ENCODE measurements at regions not wholly inside any gene's neighbourhood (a gene's known extent, or its start where the extent isn't known, plus 50 kb on each side); places are given as distances from the start of the nearest gene placed in this dataset.

GRCh38 chr16:5361322-5361721 lies 263.7 kb upstream of the EEF2KMT start:
- Histone ChIP-seq H3K27me3 (no peaks in the 10 kb centered on the region), H3K4me3 (ENCODE audit: low read depth in 1 of 2, low read length in 1 of 2) (no peak overlapping the region), H3K27ac (no peak overlapping the region), H3K36me3 (no peaks in the 10 kb centered on the region), H3K9me3 (no peaks in the 10 kb centered on the region), H3K4me1 (ENCODE audit: control insufficient read depth in 1 of 2, insufficient read depth in 1 of 2, low read depth in 1 of 2, low read length in 1 of 2) (no peaks in the 10 kb centered on the region)
- TF ChIP-seq CTCF (IDR thresholded peaks at IDR 0.05): no peak

DNA sequence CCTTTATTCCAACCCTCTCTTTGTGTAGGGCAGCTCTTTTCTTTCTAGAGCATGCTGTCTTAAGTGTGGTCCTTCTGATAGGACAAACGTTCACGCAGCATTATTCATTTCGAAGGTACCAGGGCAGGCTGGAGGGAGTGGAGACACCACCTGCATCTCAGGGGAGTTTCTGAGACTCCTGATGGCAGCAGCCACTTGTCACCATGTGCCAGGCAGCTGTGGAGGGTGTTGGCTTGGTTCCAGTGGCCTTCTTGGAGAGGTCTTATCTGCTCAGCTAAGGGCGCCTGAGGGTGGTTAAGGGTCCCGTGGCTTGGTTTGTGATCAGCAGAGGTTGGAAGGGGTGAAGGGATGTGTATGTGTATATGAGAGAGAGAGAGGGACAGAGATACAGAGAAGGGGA lies 257.1 kb upstream of the EEF2KMT start:
- no peaks in the 10 kb centered on the region for H3K27me3 ChIP-seq
- H3K27ac ChIP-seq: no peak overlapping the region
- H3K4me3 ChIP-seq (ENCODE audit: low read depth in 1 of 2, low read length in 1 of 2): no peak overlapping the region
- H3K4me1 ChIP-seq (ENCODE audit: control insufficient read depth in 1 of 2, insufficient read depth in 1 of 2, low read depth in 1 of 2, low read length in 1 of 2): no peaks in the 10 kb centered on the region
- H3K36me3 ChIP-seq: no peaks in the 10 kb centered on the region
- no peak for TF ChIP-seq CTCF (IDR thresholded peaks at IDR 0.05)
- H3K9me3 ChIP-seq: no peaks in the 10 kb centered on the region

DNA sequence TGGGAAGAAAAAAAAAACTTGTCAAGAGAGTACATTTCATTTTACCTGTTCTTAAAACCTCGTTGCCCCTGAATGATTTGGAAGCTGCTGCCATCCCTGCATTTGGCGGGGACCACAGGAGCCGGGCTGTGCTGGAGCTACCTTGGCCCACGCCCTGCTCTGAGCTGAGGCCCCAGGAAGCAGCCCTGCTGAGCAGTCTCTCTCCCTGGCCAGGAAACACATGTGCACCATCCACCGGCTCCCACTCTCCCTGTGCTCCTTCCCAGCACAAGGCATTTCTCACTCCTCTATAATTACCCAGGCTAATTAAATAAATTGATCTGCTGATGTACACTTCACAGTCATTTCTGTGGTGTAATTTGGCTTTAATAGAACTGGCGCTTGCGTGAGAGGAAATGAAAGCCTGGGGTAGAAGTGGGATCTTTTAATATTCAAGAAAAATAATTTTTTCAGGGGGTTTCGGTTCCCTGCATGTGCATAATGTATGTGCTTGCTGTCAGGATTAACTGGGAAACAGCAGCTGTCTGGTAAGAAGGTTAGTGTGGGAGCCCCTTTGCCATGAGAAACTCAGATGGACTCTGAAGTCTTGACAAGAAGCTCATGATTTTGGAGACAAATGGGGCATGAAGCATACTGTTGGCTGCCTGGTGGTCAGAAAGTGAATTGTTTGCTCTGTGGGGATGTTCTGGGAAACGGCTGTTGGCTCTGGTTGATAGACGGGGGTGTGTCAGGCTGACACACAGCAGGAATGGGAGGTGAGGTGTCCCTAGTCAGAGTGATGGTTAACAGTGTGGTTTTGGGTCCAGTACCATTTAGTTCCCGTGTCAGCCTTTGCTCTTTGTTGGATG lies 252.3 kb upstream of the EEF2KMT start:
- no peak for TF ChIP-seq CTCF (IDR thresholded peaks at IDR 0.05)
- no peak overlapping the region for H3K27ac ChIP-seq
- no peaks in the 10 kb centered on the region for H3K36me3 ChIP-seq
- no peaks in the 10 kb centered on the region for H3K9me3 ChIP-seq
- H3K4me3 ChIP-seq (ENCODE audit: low read depth in 1 of 2, low read length in 1 of 2): no peak overlapping the region
- no peaks in the 10 kb centered on the region for H3K27me3 ChIP-seq
- H3K4me1 ChIP-seq (ENCODE audit: control insufficient read depth in 1 of 2, insufficient read depth in 1 of 2, low read depth in 1 of 2, low read length in 1 of 2): no peaks in the 10 kb centered on the region

DNA sequence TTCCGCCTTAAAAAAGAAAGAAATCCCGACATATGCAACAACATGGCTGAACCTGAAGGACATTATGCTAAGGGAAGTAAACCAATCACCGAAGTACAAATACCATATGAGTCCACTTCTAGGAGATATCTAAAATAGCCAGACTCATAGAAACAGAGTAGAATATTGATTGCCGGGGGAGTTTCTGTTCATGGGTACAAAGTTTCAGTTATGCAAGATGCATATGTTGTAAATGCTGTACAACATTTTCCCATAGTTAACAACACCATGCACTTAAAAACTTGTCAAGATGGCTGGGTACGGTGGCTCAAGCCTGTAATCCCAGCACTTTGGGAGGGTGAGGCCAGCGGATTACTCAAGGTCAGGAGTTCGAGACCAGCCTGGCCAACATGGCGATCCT lies 251.5 kb upstream of the EEF2KMT start:
- TF ChIP-seq CTCF (IDR thresholded peaks at IDR 0.05): no peak
- Histone ChIP-seq H3K27me3 (no peaks in the 10 kb centered on the region), H3K36me3 (no peaks in the 10 kb centered on the region), H3K27ac (no peak overlapping the region), H3K4me3 (ENCODE audit: low read depth in 1 of 2, low read length in 1 of 2) (no peak overlapping the region), H3K9me3 (no peaks in the 10 kb centered on the region), H3K4me1 (ENCODE audit: control insufficient read depth in 1 of 2, insufficient read depth in 1 of 2, low read depth in 1 of 2, low read length in 1 of 2) (no peaks in the 10 kb centered on the region)

DNA sequence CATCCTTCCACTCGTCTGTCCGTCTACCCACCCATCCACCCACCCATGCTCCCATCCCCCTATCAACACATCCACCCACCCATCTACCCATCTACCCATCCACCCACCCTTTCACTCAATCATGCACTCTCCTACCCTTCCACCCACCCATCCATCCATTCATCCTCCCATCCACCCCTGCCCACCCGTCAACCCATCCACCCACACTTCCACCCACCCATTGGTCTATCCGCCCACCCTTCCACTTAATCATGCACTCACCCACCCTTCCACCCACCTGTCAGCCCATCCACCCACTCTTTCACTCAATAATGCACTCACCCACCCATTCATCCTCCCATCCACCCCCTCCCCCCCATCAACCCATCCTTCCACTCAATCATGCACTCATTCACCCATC lies 250.0 kb upstream of the EEF2KMT start:
- no peaks in the 10 kb centered on the region for H3K9me3 ChIP-seq
- TF ChIP-seq CTCF (IDR thresholded peaks at IDR 0.05): no peak
- no peak overlapping the region for H3K27ac ChIP-seq
- H3K27me3 ChIP-seq: no peaks in the 10 kb centered on the region
- H3K4me1 ChIP-seq (ENCODE audit: control insufficient read depth in 1 of 2, insufficient read depth in 1 of 2, low read depth in 1 of 2, low read length in 1 of 2): no peaks in the 10 kb centered on the region
- no peaks in the 10 kb centered on the region for H3K36me3 ChIP-seq
- H3K4me3 ChIP-seq (ENCODE audit: low read depth in 1 of 2, low read length in 1 of 2): no peak overlapping the region

All from neutrophil (primary cell).